ENCODE measurements at regions not wholly inside any gene's neighbourhood (a gene's known extent, or its start where the extent isn't known, plus 50 kb on each side); places are given as distances from the start of the nearest gene placed in this dataset.

- no peak for DNase-seq
Observed at GRCh38 chr1:229037806-229038405, 233.0 kb upstream of the RAB4A start.

DNA sequence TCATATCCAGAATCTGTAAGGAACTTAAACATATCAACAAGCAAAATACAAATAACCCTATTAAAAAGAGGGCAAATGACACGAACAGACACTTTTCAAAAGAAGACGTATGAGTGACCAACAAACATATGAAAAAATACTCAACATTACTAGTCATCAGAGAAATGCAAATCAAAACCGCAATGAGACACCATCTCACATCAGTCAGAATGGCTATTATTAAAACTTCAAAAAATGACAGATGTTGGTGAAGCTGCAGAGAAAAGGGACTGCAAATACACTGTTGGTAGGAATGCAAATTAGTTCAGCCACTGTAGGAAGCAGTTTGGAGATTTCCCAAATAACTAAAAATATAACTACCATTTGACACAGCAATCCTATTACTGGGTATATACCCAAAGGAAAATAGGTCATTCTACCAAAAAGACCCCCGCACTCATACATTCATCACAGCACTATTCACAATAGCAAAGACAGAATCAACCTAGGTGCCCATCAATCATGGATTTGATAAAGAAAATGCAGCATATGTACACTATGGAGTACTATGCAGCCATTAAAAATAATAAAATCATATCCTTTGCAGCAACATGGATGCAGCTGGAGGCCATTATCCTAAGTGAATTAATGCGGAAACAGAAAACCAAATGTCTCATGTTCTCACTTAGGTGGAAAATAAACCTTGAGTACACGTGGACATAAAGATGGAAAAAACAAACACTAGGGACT lies 230.1 kb upstream of the RAB4A start:
- no peak for DNase-seq

- no peak for DNase-seq
Observed at GRCh38 chr1:229041946-229042345, 229.0 kb upstream of the RAB4A start.

GRCh38 chr1:229042482-229042881 lies 228.4 kb upstream of the RAB4A start:
- DNase-seq = no peak

DNA sequence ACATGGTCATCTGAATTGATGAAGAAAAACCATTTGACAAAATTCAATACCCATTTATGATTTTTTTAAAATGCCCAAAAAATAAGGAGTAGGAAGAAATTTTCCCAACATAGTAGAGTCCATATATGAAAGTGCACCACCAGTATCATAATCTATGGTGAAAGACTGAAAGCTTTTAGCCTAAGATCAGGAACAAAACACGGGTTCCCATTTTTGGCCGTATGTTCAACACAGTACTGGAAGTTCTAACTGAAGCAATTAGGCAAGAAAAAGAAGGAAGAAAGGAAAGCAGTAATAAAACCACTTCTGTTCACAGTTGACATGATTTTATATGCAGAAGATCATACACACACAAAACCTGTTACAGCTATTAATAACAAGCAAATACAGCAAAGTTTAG lies 227.8 kb upstream of the RAB4A start:
- DNase-seq = no peak

DNA sequence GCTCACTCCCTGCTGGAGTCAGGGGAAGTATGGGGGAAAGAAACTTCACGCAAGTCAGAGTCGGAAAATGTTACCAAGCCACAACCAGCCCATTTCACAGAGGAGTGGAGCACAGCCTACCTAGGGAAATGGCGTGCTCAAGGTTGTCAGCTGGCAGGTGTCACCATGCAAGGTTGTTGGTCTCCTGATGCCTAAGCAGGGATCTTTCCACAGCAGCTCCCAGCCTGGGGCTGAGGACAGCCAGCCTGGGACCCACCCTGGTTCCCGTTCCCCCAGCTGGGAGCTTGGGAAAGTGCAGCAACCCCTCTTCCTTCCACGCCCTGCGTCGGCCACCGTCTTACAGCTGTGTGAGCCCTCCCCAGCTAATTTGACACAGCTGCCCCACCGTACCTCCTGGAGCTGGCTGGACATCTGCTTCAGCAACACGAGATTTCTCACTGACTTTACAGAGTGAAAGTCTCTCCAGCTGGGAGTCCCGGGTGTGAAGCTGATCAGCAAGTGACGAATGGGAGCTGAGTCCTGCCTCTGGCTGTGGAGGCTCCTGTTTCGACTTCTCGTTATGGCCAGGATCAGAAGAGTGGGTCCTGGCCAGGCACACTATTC lies 224.6 kb upstream of the RAB4A start:
- no peak for DNase-seq

DNA sequence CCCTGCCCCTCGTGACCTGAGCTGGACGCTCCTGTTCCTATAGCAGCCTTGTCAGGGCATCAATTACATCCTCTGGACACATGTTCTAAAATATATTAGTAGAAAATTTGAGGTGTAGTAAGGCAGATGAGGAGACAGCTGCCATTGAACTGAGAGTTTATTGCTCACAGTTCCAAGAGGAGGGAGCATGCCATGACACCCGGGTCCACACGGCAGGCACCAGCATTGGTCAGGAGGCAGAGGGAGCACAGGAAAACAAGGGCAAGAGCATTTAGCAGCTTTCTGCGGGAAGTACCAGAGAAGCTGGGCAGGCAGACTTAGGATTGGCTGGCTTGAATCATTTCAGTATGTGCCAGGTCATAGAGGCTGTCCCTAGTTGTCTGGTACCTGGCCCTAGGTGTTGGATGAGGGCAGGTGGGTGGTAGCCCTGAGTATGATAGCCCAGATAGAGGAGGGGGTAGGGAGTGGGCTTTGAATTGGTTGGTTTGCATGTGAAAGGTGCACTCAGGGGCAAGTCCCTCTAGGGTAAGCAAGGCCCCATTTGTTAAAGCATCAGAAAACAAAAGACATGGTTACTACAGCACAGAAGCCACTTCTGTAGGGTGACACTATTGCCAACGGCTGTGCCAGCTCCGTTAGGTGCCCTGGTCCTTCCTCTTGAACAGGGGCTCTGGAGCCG lies 223.6 kb upstream of the RAB4A start:
- DNase-seq = no peak

DNA sequence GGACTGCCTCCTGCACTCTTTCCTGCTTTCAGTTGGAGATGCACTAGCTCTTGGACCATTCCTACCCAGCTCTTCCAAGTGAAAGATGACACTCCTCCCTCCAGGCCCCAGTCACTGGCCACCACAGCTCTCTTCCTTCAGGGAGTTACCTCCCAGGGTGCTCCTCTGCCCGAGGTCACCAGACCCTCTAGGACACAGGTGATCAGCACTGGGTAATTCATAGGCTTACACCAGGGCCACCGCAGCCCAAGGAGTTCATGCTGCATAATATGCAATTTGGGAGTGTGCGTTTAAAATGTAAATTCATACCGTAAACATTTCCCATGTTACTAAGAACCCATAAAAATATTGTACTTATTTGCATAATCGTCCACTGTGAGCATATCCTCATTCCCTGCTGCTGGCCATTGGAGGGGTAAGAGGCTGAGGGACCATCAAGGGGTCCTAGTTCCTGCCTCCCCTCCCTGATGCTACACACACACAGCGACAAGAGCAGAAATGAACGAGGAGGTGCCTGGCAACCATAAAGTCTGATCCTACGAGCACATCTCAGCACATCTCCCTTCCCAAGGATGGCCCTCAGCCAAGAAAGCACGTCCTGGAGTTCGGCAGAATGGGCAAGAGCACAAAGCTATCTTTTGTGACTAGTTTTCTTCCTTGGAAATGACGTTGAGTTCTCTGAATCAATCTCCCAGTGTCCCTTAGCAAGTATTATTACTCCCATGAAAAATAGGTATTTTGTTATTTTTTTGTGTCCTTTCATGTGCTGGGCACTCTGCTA lies 222.9 kb upstream of the RAB4A start:
- no peak for DNase-seq

GRCh38 chr1:229048896-229049295 lies 222.0 kb upstream of the RAB4A start:
- no peak for DNase-seq

- no peak for DNase-seq
Observed at GRCh38 chr1:229056046-229056445, 214.9 kb upstream of the RAB4A start.

DNA sequence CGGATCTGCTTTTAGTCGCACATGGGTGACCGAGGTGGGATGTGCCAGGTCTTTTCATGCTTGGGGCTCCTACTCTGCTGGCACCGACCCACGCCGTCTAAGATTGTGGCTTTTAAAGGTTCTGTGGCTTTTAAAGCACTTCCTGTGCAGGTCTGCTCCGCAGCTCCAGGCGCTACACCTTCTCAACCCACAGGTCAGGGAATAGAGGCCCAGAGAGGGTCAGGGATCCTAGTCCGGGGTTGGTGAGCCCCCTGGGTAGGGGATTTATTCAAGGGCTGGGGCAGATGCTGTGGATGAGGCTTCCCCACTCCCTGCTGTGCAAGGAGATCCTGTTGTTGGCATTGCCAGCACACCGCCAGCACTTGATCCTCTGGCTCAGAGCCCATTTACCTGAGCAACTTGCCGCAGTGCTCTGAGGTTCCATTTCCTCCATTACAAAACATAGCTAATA lies 212.8 kb upstream of the RAB4A start:
- no peak for DNase-seq

GRCh38 chr1:229058729-229059128 lies 212.2 kb upstream of the RAB4A start:
- peak; percentile 70 for DNase-seq

DNA sequence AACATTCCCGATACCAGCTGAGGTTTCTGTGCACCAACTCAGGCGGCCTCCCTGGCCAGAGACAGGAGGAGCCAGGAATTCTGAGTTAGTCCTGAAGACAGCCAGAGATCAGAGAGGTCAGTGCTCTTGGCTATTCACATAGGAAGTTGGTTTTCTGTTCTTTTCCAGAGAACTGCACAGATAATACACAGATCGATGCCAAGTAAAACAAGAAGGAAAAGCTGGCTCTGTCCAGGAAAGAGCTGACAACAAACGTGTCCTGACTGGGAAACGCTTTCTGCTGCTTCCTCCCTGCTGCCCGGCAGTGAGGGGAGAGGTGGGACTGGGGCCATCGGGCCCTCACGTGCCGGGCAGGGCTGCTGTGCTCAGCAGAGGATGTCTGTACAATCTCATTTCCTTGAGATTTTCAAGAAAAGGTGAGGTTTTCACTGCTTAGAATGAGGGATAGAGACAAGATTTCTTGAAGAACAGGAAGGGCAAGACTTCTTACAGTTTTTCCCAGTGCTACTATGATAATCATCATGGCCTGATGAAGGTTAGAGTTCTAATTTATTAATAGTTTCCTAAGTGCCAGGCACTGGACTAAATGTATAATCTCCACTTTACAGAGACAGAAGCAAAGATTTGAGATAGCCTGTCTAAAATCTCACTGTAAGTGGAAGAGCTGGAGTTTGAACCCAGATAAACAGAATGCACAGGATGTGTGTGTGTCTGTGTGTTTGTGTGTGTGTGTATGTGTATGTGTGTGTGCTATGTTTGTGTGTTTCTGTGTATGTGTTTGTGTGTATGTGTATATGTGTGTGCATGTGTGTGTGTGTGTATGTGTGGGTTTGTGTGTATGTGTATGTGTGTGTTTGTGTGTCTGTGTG lies 211.0 kb upstream of the RAB4A start:
- peak; percentile 49 for DNase-seq

- DNase-seq = no peak
Observed at GRCh38 chr1:229062135-229062534, 208.8 kb upstream of the RAB4A start.

GRCh38 chr1:229063154-229063773 lies 207.6 kb upstream of the RAB4A start:
- no peak for DNase-seq

DNA sequence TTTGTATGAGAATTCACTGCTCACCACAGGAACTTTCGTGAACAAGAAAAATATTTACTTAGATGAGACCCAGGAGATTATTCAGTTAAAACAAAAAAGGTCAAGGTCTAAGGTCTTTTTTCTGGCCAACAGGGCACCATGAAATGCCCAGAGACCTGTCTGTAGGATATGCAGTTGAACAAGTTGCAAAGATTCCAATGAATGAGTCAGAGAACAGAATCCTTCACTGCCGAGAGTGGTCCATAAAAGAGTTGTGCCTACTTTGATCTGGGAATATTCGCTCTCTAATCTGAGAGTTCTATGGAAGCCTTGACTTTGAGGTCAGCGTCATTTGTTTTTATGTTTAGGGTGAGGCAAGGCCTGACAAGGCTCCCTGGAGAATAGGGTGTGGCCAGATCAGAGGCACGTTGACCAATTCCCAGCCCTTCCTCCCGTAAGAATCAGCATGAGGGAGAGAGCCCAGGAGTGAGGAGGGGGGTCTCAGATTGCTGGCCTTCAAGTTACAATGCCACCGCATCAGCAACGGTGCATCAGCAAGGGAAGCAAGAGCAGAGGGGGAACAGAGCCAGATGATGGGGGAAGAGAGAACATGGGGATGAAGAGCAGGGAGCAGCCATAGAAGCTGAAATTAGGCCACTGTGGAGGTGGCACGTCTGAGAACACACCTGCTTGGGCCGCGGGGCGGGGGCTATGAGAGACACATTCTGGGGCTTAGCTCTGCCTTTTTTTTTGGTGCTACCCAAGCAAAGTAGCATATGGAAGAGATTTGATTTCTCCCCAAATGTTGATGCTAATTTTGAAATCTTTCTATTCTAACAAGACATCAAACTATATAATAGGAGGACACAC lies 206.4 kb upstream of the RAB4A start:
- DNase-seq = no peak

GRCh38 chr1:229065613-229066012 lies 205.3 kb upstream of the RAB4A start:
- no peak for DNase-seq

GRCh38 chr1:229066591-229066990 lies 204.3 kb upstream of the RAB4A start:
- no peak for DNase-seq

GRCh38 chr1:229067546-229067945 lies 203.4 kb upstream of the RAB4A start:
- DNase-seq = no peak

DNA sequence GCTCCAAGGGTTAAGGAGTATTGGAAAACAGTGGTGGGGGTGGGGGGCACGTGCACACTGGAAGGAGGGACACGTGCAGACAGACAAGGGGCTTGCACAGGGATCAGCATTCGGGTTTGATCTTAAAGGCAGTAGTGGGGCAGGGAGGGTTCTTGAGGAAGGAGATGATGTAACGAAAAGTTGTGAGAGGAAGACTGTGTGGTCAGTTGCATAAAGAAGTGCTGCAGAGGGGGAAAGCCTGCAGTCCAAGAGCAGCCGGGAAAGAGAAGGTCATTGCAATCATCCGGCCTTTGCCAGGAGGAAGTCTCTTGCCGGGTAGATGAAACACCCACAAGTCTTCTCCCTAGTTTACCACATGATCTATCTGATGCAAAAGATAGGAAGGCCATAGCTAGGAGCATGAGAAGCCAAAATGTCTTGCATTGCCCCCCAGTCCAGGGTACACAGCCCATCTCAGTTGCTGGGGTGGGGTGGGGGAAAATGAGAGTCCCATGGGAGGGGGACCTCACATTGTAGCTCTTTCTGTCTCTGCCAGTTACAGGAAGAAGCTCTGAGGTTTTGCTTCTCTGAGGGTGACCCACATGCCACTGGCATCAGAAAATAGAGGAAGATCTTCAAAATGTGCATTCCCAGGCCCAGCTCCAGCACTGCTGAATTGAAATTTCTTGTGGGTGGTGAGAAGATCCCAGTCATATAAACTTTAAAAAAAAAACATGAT lies 202.5 kb upstream of the RAB4A start:
- DNase-seq = no peak
